HEK293 (cell line): ENCODE measurements at regions not wholly inside any gene's neighbourhood (a gene's known extent, or its start where the extent isn't known, plus 50 kb on each side); places are given as distances from the start of the nearest gene placed in this dataset.
"Not testable (repeated sequence)": the region's sequence is repeated elsewhere in the genome, so short reads cannot be mapped to it uniquely, and the experiment has no call there.

ENCODE experiments used
- CTCF ChIA-PET: fragments of 350-600 bp; formaldehyde crosslinking; extraction: SDS; loops from one replicate; lab custom pipeline; 2021; ENCODE audit warnings: antibody characterized with exemption; lab: Yijun Ruan, JAX
- POLR2A ChIA-PET: fragments of 300-600 bp; formaldehyde crosslinking; extraction: SDS; loops from one replicate; lab custom pipeline; 2020; ENCODE audit warnings: antibody characterized with exemption, inconsistent platforms; lab: Yijun Ruan, JAX
- H3K27ac ChIP-seq: fragments of 200-500 bp; sonication (Bioruptor generic); 2 replicates; pipeline ENCODE4 v1.5.1; 2014; ENCODE audit warnings: low read depth, low read length, control low read depth, inconsistent platforms; ENCODE audit errors: extremely low read depth
- H3K36me3 ChIP-seq, 2 experiments: fragments of 200-500 bp in 1 of 2; sonication (Bioruptor generic) in 1 of 2; 1 replicate in 1 of 2; 2 replicates in 1 of 2; pipeline ENCODE4 v1.5.1; 2014 to 2017; ENCODE audit warnings: inconsistent platforms in 2 of 2, low read length in 2 of 2; ENCODE audit not compliant: control insufficient read depth in 2 of 2, insufficient read depth in 1 of 2
- H3K4me1 ChIP-seq: fragments of 200-500 bp; sonication (Bioruptor generic); 2 replicates; pipeline ENCODE4 v1.5.1; 2014; ENCODE audit warnings: mild to moderate bottlenecking, low read length, inconsistent platforms; ENCODE audit not compliant: control insufficient read depth, insufficient read depth
- H3K4me3 ChIP-seq: 2 replicates; pipeline ENCODE4 v1.5.1; 2011; ENCODE audit warnings: low read depth, mild to moderate bottlenecking, control low read depth, low read length, moderate library complexity
- H3K9me3 ChIP-seq: fragments of 200-500 bp; sonication (Bioruptor generic); 2 replicates; pipeline ENCODE4 v1.5.1; 2014; ENCODE audit warnings: low read depth, low read length, inconsistent platforms; ENCODE audit not compliant: control insufficient read depth, insufficient read depth
- GLI2 ChIP-seq: fragments of 450-650 bp; formaldehyde crosslinking; IDR thresholded peaks from 2 replicates; pipeline ENCODE4; 2017; ENCODE audit warnings: missing biosample characterization, missing genetic modification characterization, low read depth, borderline replicate concordance
- PRDM1 ChIP-seq: fragments of 450-650 bp; formaldehyde crosslinking; IDR thresholded peaks from 2 replicates; pipeline ENCODE4; 2016; ENCODE audit warnings: missing biosample characterization, missing genetic modification characterization
- ZBTB21 ChIP-seq: fragments of 450-650 bp; formaldehyde crosslinking; IDR thresholded peaks from 2 replicates; pipeline ENCODE4 v1.5.1; 2017; ENCODE audit warnings: missing biosample characterization, missing genetic modification characterization
- ZFHX2 ChIP-seq: fragments of 450-650 bp; formaldehyde crosslinking; conservative IDR thresholded peaks from 2 replicates; pipeline ENCODE4 v1.5.1; 2016; ENCODE audit warnings: missing biosample characterization, missing genetic modification characterization
- ZIC2 ChIP-seq: fragments of 450-650 bp; formaldehyde crosslinking; IDR thresholded peaks from 2 replicates; pipeline ENCODE4 v1.5.1; 2016; ENCODE audit warnings: missing biosample characterization, missing genetic modification characterization
- ZNF132 ChIP-seq: fragments of 450-650 bp; formaldehyde crosslinking; IDR thresholded peaks from 2 replicates; pipeline ENCODE4 v1.5.1; 2017; ENCODE audit warnings: missing biosample characterization, missing genetic modification characterization, borderline replicate concordance
- ZNF23 ChIP-seq: fragments of 450-650 bp; formaldehyde crosslinking; IDR thresholded peaks from 2 replicates; pipeline ENCODE4 v1.5.1; 2016; ENCODE audit warnings: missing biosample characterization, missing genetic modification characterization, borderline replicate concordance
- ZNF302 ChIP-seq: fragments of 450-650 bp; formaldehyde crosslinking; IDR thresholded peaks from 2 replicates; pipeline ENCODE4 v1.5.1; 2016; ENCODE audit warnings: missing biosample characterization, missing genetic modification characterization, low read depth
- ZNF366 ChIP-seq: fragments of 450-650 bp; formaldehyde crosslinking; conservative IDR thresholded peaks from 2 replicates; pipeline ENCODE4 v1.5.1; 2016; ENCODE audit warnings: missing biosample characterization, missing genetic modification characterization
- ZNF530 ChIP-seq: fragments of 450-650 bp; formaldehyde crosslinking; IDR thresholded peaks from 2 replicates; pipeline ENCODE4 v1.5.1; 2016; ENCODE audit warnings: low read depth, missing biosample characterization, missing genetic modification characterization
- ZSCAN23 ChIP-seq: fragments of 450-650 bp; formaldehyde crosslinking; IDR thresholded peaks from 2 replicates; pipeline ENCODE4 v1.5.1; 2016; ENCODE audit warnings: missing biosample characterization, missing genetic modification characterization
- TF ChIP-seq, protein P1 (sequence below): sonication (generic); formaldehyde crosslinking; IDR thresholded peaks from 2 replicates; pipeline ENCODE4 v1.8.1; 2022; ENCODE audit warnings: mild to moderate bottlenecking, moderate library complexity, missing genetic modification reagents
- TF ChIP-seq, protein P2 (sequence below): fragments of 450-650 bp; formaldehyde crosslinking; IDR thresholded peaks from 2 replicates; pipeline ENCODE4 v1.5.1; 2016; ENCODE audit warnings: missing biosample characterization, missing genetic modification characterization

DNA sequence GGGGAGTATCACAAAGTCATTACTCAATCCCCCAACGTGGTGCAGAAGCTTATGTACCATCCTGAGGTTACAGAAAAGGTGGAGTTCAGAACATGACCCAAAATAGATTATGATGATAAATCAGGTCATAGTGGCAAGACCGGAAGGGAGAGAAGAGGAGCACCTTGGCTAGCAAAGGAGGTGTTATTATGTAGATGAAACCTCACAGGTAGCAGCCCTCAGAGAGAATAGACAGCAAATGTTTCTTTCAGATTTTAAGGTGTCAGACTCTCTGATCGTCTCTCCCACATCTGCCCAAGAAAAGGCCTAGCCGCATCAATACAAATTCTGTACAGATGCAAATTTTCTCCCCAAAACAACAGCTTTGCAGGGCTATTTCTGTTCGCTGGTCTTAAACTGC lies 88.3 kb upstream of the SEMA3D start:
- TF ChIP-seq ZIC2 (tag by site-specific recombination) (no peak), ZNF23 (no peak), ZBTB21 (tag by site-specific recombination) (no peak), GLI2 (tag by site-specific recombination) (no peak)
- TF ChIP-seq, protein P1, sequence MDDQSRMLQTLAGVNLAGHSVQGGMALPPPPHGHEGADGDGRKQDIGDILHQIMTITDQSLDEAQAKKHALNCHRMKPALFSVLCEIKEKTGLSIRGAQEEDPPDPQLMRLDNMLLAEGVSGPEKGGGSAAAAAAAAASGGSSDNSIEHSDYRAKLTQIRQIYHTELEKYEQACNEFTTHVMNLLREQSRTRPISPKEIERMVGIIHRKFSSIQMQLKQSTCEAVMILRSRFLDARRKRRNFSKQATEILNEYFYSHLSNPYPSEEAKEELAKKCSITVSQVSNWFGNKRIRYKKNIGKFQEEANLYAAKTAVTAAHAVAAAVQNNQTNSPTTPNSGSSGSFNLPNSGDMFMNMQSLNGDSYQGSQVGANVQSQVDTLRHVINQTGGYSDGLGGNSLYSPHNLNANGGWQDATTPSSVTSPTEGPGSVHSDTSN (CRISPR knock-in tag) = no peak
- Histone ChIP-seq H3K4me3 (no peak overlapping the region), H3K9me3 (no peaks in the 10 kb centered on the region), H3K27ac (no peak overlapping the region), H3K36me3 (no peaks in the 10 kb centered on the region), H3K4me1 (no peaks in the 10 kb centered on the region)
- CTCF ChIA-PET = interaction anchor here (0.7 kb wide), 1 partner anchor 41 kb away, joined by 3 read pairs; no protein-coding TSS in a partner anchor
- POLR2A ChIA-PET = no interaction called here

DNA sequence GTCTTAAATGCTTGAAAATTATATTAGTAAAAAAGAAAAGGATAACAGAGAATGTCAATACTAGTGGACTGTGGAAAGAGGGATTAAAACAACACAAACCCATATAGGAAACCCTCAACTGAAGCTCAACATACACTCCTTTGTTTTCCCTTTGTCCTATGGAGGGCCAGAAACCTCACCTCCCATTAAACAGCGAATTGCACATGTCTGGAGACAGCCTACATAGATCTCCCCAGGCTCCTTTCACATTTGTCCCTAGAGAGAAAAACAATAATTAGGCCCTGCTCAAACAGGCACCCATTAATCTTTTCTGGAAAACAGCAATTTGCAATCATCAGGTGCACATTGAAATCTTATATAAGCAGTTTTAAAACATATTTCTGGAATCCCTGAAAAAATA lies 87.6 kb upstream of the SEMA3D start:
- POLR2A ChIA-PET = no interaction called here
- no peaks in the 10 kb centered on the region for H3K4me1 ChIP-seq
- H3K27ac ChIP-seq = no peak overlapping the region
- H3K36me3 ChIP-seq = no peaks in the 10 kb centered on the region
- no peak for TF ChIP-seq ZNF132
- TF ChIP-seq ZSCAN23 = no peak
- TF ChIP-seq, all 188 proteins: peak for 0
- no peaks in the 10 kb centered on the region for H3K9me3 ChIP-seq
- H3K4me3 ChIP-seq = no peak overlapping the region
- CTCF ChIA-PET = no interaction called here

DNA sequence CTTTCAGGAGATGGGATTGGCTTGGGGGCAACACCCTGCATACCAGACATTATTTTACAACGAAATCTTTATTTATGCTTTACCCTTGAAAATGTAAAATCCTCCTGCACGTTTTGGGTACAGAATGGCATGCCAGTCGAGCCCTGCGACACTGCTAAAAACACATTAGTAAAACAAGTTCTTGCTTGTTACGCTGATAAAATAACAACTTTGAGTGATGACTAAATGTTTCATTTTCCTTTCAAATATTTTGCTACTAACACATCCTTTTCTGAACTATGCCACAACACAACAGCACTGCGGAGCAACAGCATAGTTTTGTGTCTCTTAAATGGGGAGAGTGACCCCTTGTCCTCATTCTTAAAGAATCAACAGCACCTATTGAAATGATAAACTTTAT lies 76.0 kb upstream of the SEMA3D start:
- no peak for TF ChIP-seq ZNF366 (tag by site-specific recombination)
- no peaks in the 10 kb centered on the region for H3K4me1 ChIP-seq
- H3K36me3 ChIP-seq = no peaks in the 10 kb centered on the region
- CTCF ChIA-PET = no interaction called here
- H3K27ac ChIP-seq = no peak overlapping the region
- POLR2A ChIA-PET = no interaction called here
- no peaks in the 10 kb centered on the region for H3K9me3 ChIP-seq
- no peak overlapping the region for H3K4me3 ChIP-seq

DNA sequence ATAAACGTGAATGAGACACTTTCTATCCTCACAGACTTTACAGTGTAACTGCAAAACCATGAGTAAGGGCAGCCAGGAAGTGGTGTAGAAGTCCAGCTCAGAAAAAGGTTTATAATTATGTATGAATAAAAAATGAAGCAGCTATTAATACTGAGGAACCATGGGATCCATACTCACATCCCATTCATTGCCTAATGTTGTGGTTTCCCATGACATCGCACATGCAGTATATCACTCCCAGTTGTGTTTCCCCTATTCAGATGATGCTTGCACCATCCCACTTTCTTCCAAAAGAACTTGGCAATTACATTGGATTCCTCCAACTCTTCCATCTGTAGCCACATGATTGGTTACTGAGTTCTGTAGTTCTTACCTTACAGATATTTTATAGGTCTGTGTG lies 74.5 kb upstream of the SEMA3D start:
- TF ChIP-seq ZNF530 (tag by site-specific recombination) = no peak
- TF ChIP-seq ZFHX2 (tag by site-specific recombination) = no peak
- TF ChIP-seq PRDM1 (tag by site-specific recombination) = no peak
- TF ChIP-seq, protein P2, sequence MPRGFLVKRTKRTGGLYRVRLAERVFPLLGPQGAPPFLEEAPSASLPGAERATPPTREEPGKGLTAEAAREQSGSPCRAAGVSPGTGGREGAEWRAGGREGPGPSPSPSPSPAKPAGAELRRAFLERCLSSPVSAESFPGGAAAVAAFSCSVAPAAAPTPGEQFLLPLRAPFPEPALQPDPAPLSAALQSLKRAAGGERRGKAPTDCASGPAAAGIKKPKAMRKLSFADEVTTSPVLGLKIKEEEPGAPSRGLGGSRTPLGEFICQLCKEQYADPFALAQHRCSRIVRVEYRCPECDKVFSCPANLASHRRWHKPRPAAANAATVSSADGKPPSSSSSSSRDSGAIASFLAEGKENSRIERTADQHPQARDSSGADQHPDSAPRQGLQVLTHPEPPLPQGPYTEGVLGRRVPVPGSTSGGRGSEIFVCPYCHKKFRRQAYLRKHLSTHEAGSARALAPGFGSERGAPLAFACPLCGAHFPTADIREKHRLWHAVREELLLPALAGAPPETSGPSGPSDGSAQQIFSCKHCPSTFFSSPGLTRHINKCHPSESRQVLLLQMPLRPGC (tag by site-specific recombination) = no peak
- TF ChIP-seq ZNF302 (tag by site-specific recombination) = no peak
- ChIA-PET CTCF (no interaction called here), POLR2A (no interaction called here)
- no peak overlapping the region for H3K4me3 ChIP-seq
- H3K27ac ChIP-seq = no peak overlapping the region
- no peaks in the 10 kb centered on the region for H3K36me3 ChIP-seq
- no peaks in the 10 kb centered on the region for H3K4me1 ChIP-seq
- H3K9me3 ChIP-seq = no peaks in the 10 kb centered on the region

DNA sequence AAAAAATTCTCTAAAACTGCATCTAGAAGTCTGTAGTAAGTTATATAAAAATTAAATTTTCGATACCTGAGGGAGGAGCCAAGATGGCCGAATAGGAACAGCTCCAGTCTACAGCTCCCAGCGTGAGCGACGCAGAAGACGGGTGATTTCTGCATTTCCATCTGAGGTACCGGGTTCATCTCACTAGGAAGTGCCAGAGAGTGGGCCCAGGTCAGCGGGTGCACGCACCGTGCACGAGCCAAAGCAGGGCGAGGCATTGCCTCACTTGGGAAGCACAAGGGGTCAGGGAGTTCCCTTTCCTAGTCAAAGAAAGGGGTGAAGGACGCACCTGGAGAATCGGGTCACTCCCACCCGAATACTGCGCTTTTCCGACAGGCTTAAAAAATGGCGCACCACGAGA lies 62.9 kb upstream of the SEMA3D start:
- H3K9me3 ChIP-seq, H3K4me3 ChIP-seq, H3K27ac ChIP-seq, POLR2A ChIA-PET, CTCF ChIA-PET, H3K4me1 ChIP-seq, H3K36me3 ChIP-seq: not testable (repeated sequence)
